ENCODE measurements at regions not wholly inside any gene's neighbourhood (a gene's known extent, or its start where the extent isn't known, plus 50 kb on each side); places are given as distances from the start of the nearest gene placed in this dataset.

- WGBS, 2 donors, result 77 to 81% methylated on average over 3 of the region's 3 CpGs
- Histone ChIP-seq H3K27ac (no peak overlapping the region), H3K4me1 (no peaks in the 10 kb centered on the region), H3K9me3 (peaks cover 0 to 17% (median 0%) of the 10 kb centered on the region in 11 donors), H3K36me3 (no peaks in the 10 kb centered on the region), H3K4me3 (no peak overlapping the region), H3K27me3 (no peaks in the 10 kb centered on the region)
- TF ChIP-seq CTCF (IDR thresholded peaks at IDR 0.05), result no peak
- ATAC-seq (no peak), DNase-seq (no peak)
- intact Hi-C loops (cut with DNase I), result no loop called here
Observed at GRCh38 chr1:238501290-238501689, 610.6 kb upstream of the ZP4 start.

GRCh38 chr1:238499021-238499420, 608.3 kb upstream of the ZP4 start:
- Histone ChIP-seq H3K4me3 (no peak overlapping the region), H3K27ac (no peak overlapping the region), H3K9me3 (peaks cover 0 to 17% (median 0%) of the 10 kb centered on the region in 11 donors), H3K36me3 (no peaks in the 10 kb centered on the region), H3K4me1 (no peaks in the 10 kb centered on the region), H3K27me3 (no peaks in the 10 kb centered on the region)
- no peak for DNase-seq
- no peak for TF ChIP-seq CTCF (IDR thresholded peaks at IDR 0.05)
- no peak for ATAC-seq
- intact Hi-C loops (cut with DNase I), result no loop called here
- WGBS, 2 donors, result 85 to 92% methylated on average over 5 of the region's 5 CpGs

GRCh38 chr1:238492271-238492670, 601.5 kb upstream of the ZP4 start:
- H3K27me3 ChIP-seq, result no peaks in the 10 kb centered on the region
- no peaks in the 10 kb centered on the region for H3K36me3 ChIP-seq
- TF ChIP-seq CTCF (IDR thresholded peaks at IDR 0.05), result no peak
- WGBS, 2 donors, result 81 to 85% methylated on average over 11 of the region's 11 CpGs
- no peak for DNase-seq
- no peaks in the 10 kb centered on the region for H3K9me3 ChIP-seq
- intact Hi-C loops (cut with DNase I), result no loop called here
- ATAC-seq, result no peak
- H3K4me1 ChIP-seq, result no peaks in the 10 kb centered on the region
- H3K4me3 ChIP-seq, result no peak overlapping the region
- H3K27ac ChIP-seq, result no peak overlapping the region

- Histone ChIP-seq H3K9me3 (no peaks in the 10 kb centered on the region), H3K4me1 (no peaks in the 10 kb centered on the region), H3K27ac (no peak overlapping the region), H3K4me3 (no peak overlapping the region), H3K36me3 (no peaks in the 10 kb centered on the region), H3K27me3 (no peaks in the 10 kb centered on the region)
- no peak for ATAC-seq
- WGBS, 2 donors, result 88 to 94% methylated on average over 12 of the region's 12 CpGs
- TF ChIP-seq CTCF (IDR thresholded peaks at IDR 0.05), result no peak
- no peak for DNase-seq
- intact Hi-C loops (cut with DNase I), result no loop called here
Observed at GRCh38 chr1:238491265-238491664, 600.5 kb upstream of the ZP4 start.

GRCh38 chr1:238489006-238489405, 598.3 kb upstream of the ZP4 start:
- Histone ChIP-seq H3K9me3 (no peaks in the 10 kb centered on the region), H3K27ac (no peak overlapping the region), H3K36me3 (no peaks in the 10 kb centered on the region), H3K27me3 (no peaks in the 10 kb centered on the region), H3K4me3 (no peak overlapping the region), H3K4me1 (no peaks in the 10 kb centered on the region)
- WGBS, 2 donors, result 76 to 83% methylated on average over 3 of the region's 3 CpGs
- no peak for ATAC-seq
- DNase-seq, result no peak
- TF ChIP-seq CTCF (IDR thresholded peaks at IDR 0.05), result no peak
- intact Hi-C loops (cut with DNase I), result no loop called here

All from heart right ventricle (tissue), 16 donors.